Cardiac fibroblast (primary cell): ENCODE measurements at regions not wholly inside any gene's neighbourhood (a gene's known extent, or its start where the extent isn't known, plus 50 kb on each side); places are given as distances from the start of the nearest gene placed in this dataset.
A peak's percentile ranks its signal among the peaks of the same experiment; 100 is the strongest.
"Not testable (repeated sequence)": the region's sequence is repeated elsewhere in the genome, so short reads cannot be mapped to it uniquely, and the experiment has no call there.

ENCODE experiments used
- DNase-seq, 2 donors: peaks; one replicate each; pipeline versions ENCODE4 v3.0.0 to v3.0.0-alpha.2; 2010; ENCODE audit warnings: low read depth in 2 of 2
- H3K4me3 ChIP-seq, 2 donors: replicated peaks in 1 of 2; 1 replicate in 1 of 2; 2 replicates in 1 of 2; pipeline ENCODE4 v1.5.1; 2011; ENCODE audit warnings: low read depth in 2 of 2, low read length in 2 of 2, mild to moderate bottlenecking in 2 of 2, moderate library complexity in 1 of 2
- TF ChIP-seq, protein P1 (sequence below): IDR thresholded peaks from one replicate; pipeline ENCODE4 v1.5.1; 2011; ENCODE audit warnings: low read depth, mild to moderate bottlenecking, low read length, inconsistent platforms

DNA sequence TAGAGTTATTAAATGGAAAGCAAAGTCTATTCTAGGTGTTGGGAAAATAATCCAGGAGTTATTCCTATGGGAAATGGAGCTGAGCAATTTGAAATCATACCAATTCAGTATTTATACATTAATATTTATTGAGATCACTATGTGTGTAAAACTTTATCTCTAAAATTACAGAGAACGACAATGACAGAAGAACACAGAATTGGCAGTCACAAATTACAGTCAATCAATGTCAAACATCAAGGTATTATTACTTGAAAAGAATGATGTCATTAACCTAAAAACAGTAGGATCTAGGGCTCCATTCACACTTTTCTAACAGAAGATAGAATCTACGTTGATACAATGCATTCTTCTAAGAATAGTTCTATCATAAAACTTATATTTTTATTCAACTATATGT, 154.9 kb upstream of the GJE1 start:
- TF ChIP-seq, protein P1, sequence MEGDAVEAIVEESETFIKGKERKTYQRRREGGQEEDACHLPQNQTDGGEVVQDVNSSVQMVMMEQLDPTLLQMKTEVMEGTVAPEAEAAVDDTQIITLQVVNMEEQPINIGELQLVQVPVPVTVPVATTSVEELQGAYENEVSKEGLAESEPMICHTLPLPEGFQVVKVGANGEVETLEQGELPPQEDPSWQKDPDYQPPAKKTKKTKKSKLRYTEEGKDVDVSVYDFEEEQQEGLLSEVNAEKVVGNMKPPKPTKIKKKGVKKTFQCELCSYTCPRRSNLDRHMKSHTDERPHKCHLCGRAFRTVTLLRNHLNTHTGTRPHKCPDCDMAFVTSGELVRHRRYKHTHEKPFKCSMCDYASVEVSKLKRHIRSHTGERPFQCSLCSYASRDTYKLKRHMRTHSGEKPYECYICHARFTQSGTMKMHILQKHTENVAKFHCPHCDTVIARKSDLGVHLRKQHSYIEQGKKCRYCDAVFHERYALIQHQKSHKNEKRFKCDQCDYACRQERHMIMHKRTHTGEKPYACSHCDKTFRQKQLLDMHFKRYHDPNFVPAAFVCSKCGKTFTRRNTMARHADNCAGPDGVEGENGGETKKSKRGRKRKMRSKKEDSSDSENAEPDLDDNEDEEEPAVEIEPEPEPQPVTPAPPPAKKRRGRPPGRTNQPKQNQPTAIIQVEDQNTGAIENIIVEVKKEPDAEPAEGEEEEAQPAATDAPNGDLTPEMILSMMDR = no peak

DNA sequence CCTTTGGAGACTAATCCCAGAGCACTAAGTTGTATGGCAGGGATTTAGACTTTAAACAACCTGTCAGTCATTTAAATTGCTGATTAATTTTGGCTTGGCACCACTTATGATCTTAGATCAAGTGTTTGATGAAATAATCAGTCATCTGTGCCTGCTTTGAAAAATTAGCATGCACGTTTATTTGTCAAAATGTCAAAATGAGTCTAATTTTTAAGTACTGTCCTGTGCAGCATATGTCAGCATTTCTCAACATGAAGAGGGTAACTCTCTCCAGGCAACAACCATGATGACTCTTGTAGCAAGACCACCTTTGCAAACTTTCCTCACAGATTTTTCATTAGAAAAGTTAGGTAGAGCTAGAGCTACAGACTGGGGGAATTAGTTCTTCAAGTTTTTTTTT, 155.7 kb upstream of the GJE1 start:
- H3K4me3 ChIP-seq = no peak overlapping the region
- TF ChIP-seq, protein P1 = no peak
- no peak for DNase-seq

More for the DNA sequence above, 154.9 kb upstream of the GJE1 start:
- no peak for DNase-seq
- H3K4me3 ChIP-seq = no peak overlapping the region

DNA sequence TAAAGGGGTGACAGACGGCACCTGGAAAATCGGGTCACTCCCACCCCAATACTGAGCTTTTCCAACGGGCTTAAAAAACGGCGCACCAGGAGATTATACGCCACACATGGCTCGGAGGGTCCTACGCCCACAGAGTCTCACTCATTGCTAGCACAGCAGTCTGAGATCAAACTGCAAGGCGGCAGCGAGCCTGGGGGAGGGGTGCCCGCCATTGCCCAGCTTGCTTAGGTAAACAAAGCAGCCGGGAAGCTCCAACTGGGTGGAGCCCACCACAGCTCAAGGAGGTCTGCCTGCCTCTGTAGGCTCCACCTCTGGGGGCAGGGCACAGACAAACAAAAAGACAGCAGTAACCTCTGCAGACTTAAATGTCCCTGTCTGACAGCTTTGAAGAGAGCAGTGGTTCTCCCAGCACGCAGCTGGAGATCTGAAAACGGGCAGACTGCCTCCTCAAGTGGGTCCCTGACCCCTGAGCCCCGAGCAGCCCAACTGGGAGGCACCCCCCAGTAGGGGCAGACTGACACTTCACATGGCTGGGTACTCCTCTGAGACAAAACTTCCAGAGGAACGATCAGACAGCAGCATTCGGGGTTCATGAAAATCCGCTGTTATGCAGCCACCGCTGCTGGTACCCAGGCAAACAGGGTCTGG, 162.8 kb upstream of the GJE1 start:
- not testable (repeated sequence) for H3K4me3 ChIP-seq

DNA sequence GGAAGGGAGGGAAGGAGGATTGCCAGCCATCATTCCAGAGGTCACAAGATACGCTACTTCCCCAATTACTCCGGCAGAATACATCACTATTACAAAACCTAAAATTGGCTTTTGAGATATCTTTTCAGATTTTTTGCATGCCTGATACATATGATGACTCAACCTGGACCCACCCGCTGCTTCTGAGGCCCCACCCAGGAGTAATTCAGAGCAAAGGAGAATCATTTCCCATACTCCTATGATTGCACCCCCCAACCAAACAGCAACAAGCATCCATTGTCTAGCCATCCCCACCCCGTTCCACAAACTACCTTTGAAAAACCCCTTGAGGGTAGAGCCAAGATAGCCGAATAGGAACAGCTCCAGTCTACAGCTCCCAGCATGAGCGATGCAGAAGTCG, 163.5 kb upstream of the GJE1 start:
- no peak overlapping the region for H3K4me3 ChIP-seq
- DNase-seq = peak; percentile 37 to 55
- TF ChIP-seq, protein P1 = no peak

More for the DNA sequence above, 162.8 kb upstream of the GJE1 start:
- not testable (repeated sequence) for DNase-seq

DNA sequence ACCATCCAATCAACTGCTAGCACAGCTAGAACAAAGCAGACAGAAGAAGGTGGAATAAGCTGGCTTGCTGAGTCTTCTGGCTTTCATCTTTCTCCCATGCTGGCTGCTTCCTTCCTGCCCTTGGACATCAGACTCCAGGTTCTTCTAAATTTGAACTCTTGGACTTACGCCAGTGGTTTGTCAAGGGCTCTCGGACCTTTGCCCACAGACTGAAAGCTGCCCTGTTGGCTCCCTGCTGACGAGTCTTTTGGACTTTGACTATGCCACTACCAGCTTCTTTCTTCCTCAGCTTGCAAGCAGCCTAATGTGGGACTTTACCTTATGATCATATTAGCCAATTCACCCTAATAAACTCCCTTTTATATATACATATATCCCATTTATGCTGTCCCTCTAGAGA, 164.1 kb upstream of the GJE1 start:
- TF ChIP-seq, protein P1 = no peak

DNA sequence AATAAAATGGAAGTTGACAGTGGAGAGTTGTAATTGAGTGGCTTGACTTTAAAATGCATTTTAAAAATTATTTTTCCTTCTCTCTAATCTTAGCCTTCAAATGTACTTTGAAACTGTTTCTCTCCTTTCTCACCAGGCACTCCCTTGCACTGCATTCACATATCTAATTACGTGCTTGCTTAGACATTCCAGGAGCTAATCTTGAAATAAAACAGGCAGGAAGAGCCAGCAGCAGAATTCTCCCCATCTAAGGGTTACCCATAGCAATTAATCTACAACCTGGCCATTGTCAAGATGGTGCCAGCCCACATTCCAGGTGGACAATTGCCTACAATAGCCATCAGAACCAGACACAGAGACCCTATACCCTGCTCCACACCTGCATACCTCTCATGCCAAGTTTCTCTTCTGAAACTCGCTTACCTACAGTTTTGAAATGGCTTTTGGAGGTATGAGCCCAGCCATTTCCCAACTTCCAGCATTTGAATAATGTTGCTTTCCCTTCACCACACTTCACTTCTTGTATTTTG, 167.6 kb upstream of the GJE1 start:
- DNase-seq = peak in 1 of 2 donors; percentile 5
- H3K4me3 ChIP-seq = no peak overlapping the region
- TF ChIP-seq, protein P1 = no peak

More for the DNA sequence above, 164.1 kb upstream of the GJE1 start:
- no peak overlapping the region for H3K4me3 ChIP-seq
- DNase-seq = no peak

DNA sequence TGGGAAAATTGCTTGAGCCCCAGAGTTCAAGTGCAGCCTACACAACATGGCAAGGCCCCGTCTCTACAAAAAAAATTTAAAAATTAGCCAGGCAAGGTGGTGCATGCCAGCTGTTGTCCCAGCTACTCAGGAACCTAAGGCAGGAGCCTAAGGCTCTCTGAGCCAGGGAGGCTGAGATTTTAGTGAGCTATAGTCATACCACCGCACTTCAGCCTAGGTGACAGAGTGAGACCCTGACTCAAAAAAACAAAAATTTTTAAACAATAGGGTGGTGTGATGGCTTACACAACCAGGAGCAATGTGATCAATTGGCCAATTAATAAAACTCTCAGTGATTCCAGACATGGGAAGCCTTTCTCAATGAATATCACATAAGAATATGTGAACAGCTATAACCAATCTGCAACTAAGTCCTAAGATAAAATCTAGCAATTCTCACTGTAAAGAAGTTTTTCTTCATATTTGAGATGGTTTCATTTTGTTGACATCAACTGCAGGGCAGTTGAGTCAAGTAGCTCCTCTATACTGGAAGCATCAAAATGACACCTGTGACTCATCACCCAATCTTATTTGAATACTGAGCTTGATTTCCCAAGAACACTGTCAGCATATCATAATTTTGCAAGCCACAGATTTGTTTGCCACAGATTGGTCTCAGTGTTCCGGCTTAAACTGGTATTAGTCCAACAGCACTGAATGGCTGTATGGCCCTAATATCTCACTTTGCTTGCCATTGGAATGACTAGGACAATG, 169.0 kb upstream of the GJE1 start:
- TF ChIP-seq, protein P1 = no peak
- H3K4me3 ChIP-seq = no peak overlapping the region
- DNase-seq = peak; percentile 27 to 41
